ENCODE measurements at regions not wholly inside any gene's neighbourhood (a gene's known extent, or its start where the extent isn't known, plus 50 kb on each side); places are given as distances from the start of the nearest gene placed in this dataset.

GRCh38 chr20:21623781-21624094 lies 81.7 kb upstream of the PAX1 start:
- Histone ChIP-seq H3K4me3 (ENCODE audit: insufficient read depth, low read depth, low read length) (no peak overlapping the region), H3K4me2 (ENCODE audit: low read depth, low read length) (no peak overlapping the region), H2BK5ac (ENCODE audit: low read depth, low read length, poor library complexity, severe bottlenecking) (no peak overlapping the region), H2AK5ac (ENCODE audit: low read depth, low read length) (no peak overlapping the region), H2BK15ac (ENCODE audit: low read depth, low read length) (no peak overlapping the region), H4K91ac (ENCODE audit: insufficient read depth, low read depth, low read length) (no peak overlapping the region), H3K36me3 (ENCODE audit: control insufficient read depth, insufficient read depth, low read length) (no peaks in the 10 kb centered on the region), H4K20me1 (ENCODE audit: insufficient read depth, low read length) (no peaks in the 10 kb centered on the region), H3K79me1 (ENCODE audit: low read depth in 1 of 2, low read length in 2 of 2) (no peaks in the 10 kb centered on the region), H2BK20ac (ENCODE audit: low read depth, low read length) (no peak overlapping the region), H3K27ac (ENCODE audit: insufficient read depth, low read length) (no peak overlapping the region), H3K27me3 (ENCODE audit: control insufficient read depth, insufficient read depth, low read length) (no peaks in the 10 kb centered on the region), H3K23ac (ENCODE audit: low read depth, low read length) (no peak overlapping the region), H3K14ac (replicated peaks; ENCODE audit: low read depth, low read length) (no peak overlapping the region), H3K9ac (ENCODE audit: low read depth, low read length) (no peak overlapping the region), H3K56ac (ENCODE audit: extremely low read depth, insufficient read depth, low read length) (no peak overlapping the region), H4K8ac (ENCODE audit: low read depth in 2 of 2, low read length in 2 of 2) (no peak overlapping the region), H3K4me1 (ENCODE audit: control insufficient read depth, insufficient read depth, low read length) (no peaks in the 10 kb centered on the region), H3K18ac (ENCODE audit: low read depth, low read length) (no peak overlapping the region), H2AFZ (replicated peaks; ENCODE audit: low read length, poor library complexity) (no peak overlapping the region), H4K5ac (ENCODE audit: low read depth, low read length) (no peak overlapping the region), H2BK120ac (ENCODE audit: low read depth, low read length) (no peak overlapping the region), H2AK9ac (replicated peaks; ENCODE audit: low read depth, low read length, poor library complexity) (no peak overlapping the region), H3K9me1 (ENCODE audit: insufficient read depth, low read length) (no peaks in the 10 kb centered on the region), H3K9me3 (ENCODE audit: control insufficient read depth, insufficient read depth, low read length) (peaks cover 2% of the 10 kb centered on the region; the same call in 1 of the 2 replicates), H3K4ac (ENCODE audit: low read depth, low read length) (no peak overlapping the region)
- TF ChIP-seq CHD1 (IDR thresholded peaks at IDR 0.05; ENCODE audit: low read depth, low read length), result no peak
- no peak for TF ChIP-seq POLR2A (IDR thresholded peaks at IDR 0.05; ENCODE audit: low read depth, low read length)
- no peak for TF ChIP-seq RCOR1 (IDR thresholded peaks at IDR 0.05; ENCODE audit: insufficient replicate concordance, low read length)
- TF ChIP-seq MXI1 (IDR thresholded peaks at IDR 0.05; ENCODE audit: borderline replicate concordance, low read depth, low read length), result no peak
- TF ChIP-seq SMC3 (IDR thresholded peaks at IDR 0.05; ENCODE audit: low read depth, low read length), result no peak
- no peak for TF ChIP-seq BHLHE40 (IDR thresholded peaks at IDR 0.05; ENCODE audit: low read depth, low read length)
- TF ChIP-seq CEBPB (IDR thresholded peaks at IDR 0.05; ENCODE audit: low read depth, low read length), result no peak
- no peak for TF ChIP-seq NFE2L2 (IDR thresholded peaks at IDR 0.05; ENCODE audit: low read depth, low read length)
- TF ChIP-seq, protein P1, sequence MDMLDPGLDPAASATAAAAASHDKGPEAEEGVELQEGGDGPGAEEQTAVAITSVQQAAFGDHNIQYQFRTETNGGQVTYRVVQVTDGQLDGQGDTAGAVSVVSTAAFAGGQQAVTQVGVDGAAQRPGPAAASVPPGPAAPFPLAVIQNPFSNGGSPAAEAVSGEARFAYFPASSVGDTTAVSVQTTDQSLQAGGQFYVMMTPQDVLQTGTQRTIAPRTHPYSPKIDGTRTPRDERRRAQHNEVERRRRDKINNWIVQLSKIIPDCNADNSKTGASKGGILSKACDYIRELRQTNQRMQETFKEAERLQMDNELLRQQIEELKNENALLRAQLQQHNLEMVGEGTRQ (IDR thresholded peaks at IDR 0.05; ENCODE audit: low read depth, low read length), result no peak
- no peak for TF ChIP-seq MAZ (IDR thresholded peaks at IDR 0.05; ENCODE audit: borderline replicate concordance, low read depth, low read length)
- ChIA-PET POLR2A (ENCODE audit: unreplicated experiment) (no interaction called here), CTCF (interaction anchor here (1.5 kb wide), 1 partner anchor 10 kb away, joined by 4 read pairs; no protein-coding TSS in a partner anchor)
- DNase-seq (no peak), ATAC-seq (ENCODE audit: low read depth) (no peak)
- no TSS peak for BruUV-seq (replicated peaks)
- dilution Hi-C loops (cut with HindIII; ENCODE audit: low sequenced_read_pairs, unreplicated experiment), result no loop called here
- intact Hi-C loops (cut with micrococcal nuclease), result no loop called here
- WGBS, 2 experiments (ENCODE audit: extremely low coverage in 2 of 2, insufficient read length in 1 of 2), result no CpG with 5 or more reads among the region's 1 CpG
- in situ Hi-C loops (cut with MboI; ENCODE audit: low sequenced_read_pairs), result no loop called here

Measured in IMR-90 (cell line).